Karpas-422 (cell line): ENCODE measurements at regions not wholly inside any gene's neighbourhood (a gene's known extent, or its start where the extent isn't known, plus 50 kb on each side); places are given as distances from the start of the nearest gene placed in this dataset.

Experiments used
- DNase-seq: peaks from one replicate; pipeline ENCODE4 v3.0.0-alpha.2; 2015
- H2AFZ ChIP-seq: fragments of 200-600 bp; sonication (generic); 2 replicates; pipeline ENCODE4 v1.6.1; 2014; ENCODE audit warnings: antibody characterized with exemption, low read length, mixed read lengths
- H3K27ac ChIP-seq: fragments of 200-600 bp; sonication (generic); 2 replicates; pipeline ENCODE4 v1.5.1; 2014; ENCODE audit warnings: mild to moderate bottlenecking, low read length, moderate library complexity
- H3K27me3 ChIP-seq: fragments of 200-600 bp; sonication (generic); 2 replicates; pipeline ENCODE4 v1.6.1; 2014; ENCODE audit warnings: low read length, mixed read lengths
- H3K36me3 ChIP-seq: fragments of 200-600 bp; sonication (generic); 2 replicates; pipeline ENCODE4 v1.6.1; 2014; ENCODE audit warnings: low read length, mixed read lengths; ENCODE audit not compliant: insufficient read depth
- H3K4me1 ChIP-seq: fragments of 200-600 bp; sonication (generic); 2 replicates; pipeline ENCODE4 v1.6.1; 2014; ENCODE audit warnings: mild to moderate bottlenecking, low read length, mixed read lengths
- H3K4me2 ChIP-seq: fragments of 200-600 bp; sonication (generic); 2 replicates; pipeline ENCODE4 v1.6.1; 2014; ENCODE audit warnings: low read length, low read depth, mild to moderate bottlenecking; ENCODE audit not compliant: poor library complexity, severe bottlenecking
- H3K4me3 ChIP-seq: fragments of 200-600 bp; sonication (generic); 2 replicates; pipeline ENCODE4 v1.5.1; 2014; ENCODE audit warnings: mild to moderate bottlenecking, antibody characterized with exemption, low read length, mixed read lengths
- H3K79me2 ChIP-seq: fragments of 200-600 bp; sonication (generic); 2 replicates; pipeline ENCODE4 v1.6.1; 2014; ENCODE audit warnings: mild to moderate bottlenecking, low read length, mixed read lengths
- H3K9ac ChIP-seq: fragments of 200-600 bp; sonication (generic); 2 replicates; pipeline ENCODE4 v1.6.0; 2014; ENCODE audit warnings: low read length
- H3K9me2 ChIP-seq: fragments of 200-600 bp; sonication (generic), shearing (Covaris generic); replicated peaks from 2 replicates; pipeline ENCODE4 v1.6.0; 2014; ENCODE audit warnings: mild to moderate bottlenecking, low read length, moderate library complexity; ENCODE audit not compliant: insufficient read depth
- H3K9me3 ChIP-seq: fragments of 300-700, 200-600 bp; sonication (generic); 2 replicates; pipeline ENCODE4 v1.6.1; 2014; ENCODE audit warnings: low read length, mixed read lengths
- H4K20me1 ChIP-seq: fragments of 200-600 bp; sonication (generic); 2 replicates; pipeline ENCODE4 v1.6.1; 2014; ENCODE audit warnings: mild to moderate bottlenecking, antibody characterized with exemption, low read length, low read depth; ENCODE audit not compliant: insufficient read depth

- Histone ChIP-seq H3K79me2 (no peaks in the 10 kb centered on the region), H3K9me3 (peaks cover 10% of the 10 kb centered on the region; the same call in 1 of the 2 replicates), H3K9ac (no peak overlapping the region)
Measured at GRCh38 chr5:164373876-164374275, 868.5 kb downstream of the MAT2B start.

GRCh38 chr5:164375051-164375450, 869.6 kb downstream of the MAT2B start:
- Histone ChIP-seq H3K4me2 (no peak overlapping the region), H3K27me3 (no peaks in the 10 kb centered on the region), H3K4me3 (no peak overlapping the region), H2AFZ (no peak overlapping the region), H4K20me1 (no peaks in the 10 kb centered on the region), H3K9me2 (no peaks in the 10 kb centered on the region; the same call in 1 of the 2 replicates), H3K79me2 (no peaks in the 10 kb centered on the region), H3K4me1 (no peaks in the 10 kb centered on the region), H3K27ac (no peak overlapping the region), H3K9me3 (peaks cover 10% of the 10 kb centered on the region; the same call in 1 of the 2 replicates), H3K9ac (no peak overlapping the region), H3K36me3 (no peaks in the 10 kb centered on the region)
- DNase-seq = no peak

More at GRCh38 chr5:164373876-164374275, 868.5 kb downstream of the MAT2B start:
- DNase-seq = no peak
- H3K4me1 ChIP-seq = no peaks in the 10 kb centered on the region
- H3K27ac ChIP-seq = no peak overlapping the region
- no peaks in the 10 kb centered on the region; the same call in 1 of the 2 replicates for H3K9me2 ChIP-seq
- no peak overlapping the region for H3K4me2 ChIP-seq
- H3K36me3 ChIP-seq = no peaks in the 10 kb centered on the region
- H2AFZ ChIP-seq = no peak overlapping the region
- no peak overlapping the region for H3K4me3 ChIP-seq
- H4K20me1 ChIP-seq = no peaks in the 10 kb centered on the region
- no peaks in the 10 kb centered on the region for H3K27me3 ChIP-seq

- Histone ChIP-seq H2AFZ (no peak overlapping the region), H3K4me3 (no peak overlapping the region), H3K79me2 (no peaks in the 10 kb centered on the region), H3K27ac (no peak overlapping the region), H3K27me3 (no peaks in the 10 kb centered on the region), H3K9me3 (peaks cover 25% of the 10 kb centered on the region; the same call in 1 of the 2 replicates), H3K9ac (no peak overlapping the region), H3K36me3 (no peaks in the 10 kb centered on the region), H3K9me2 (no peaks in the 10 kb centered on the region; the same call in 1 of the 2 replicates), H3K4me1 (no peaks in the 10 kb centered on the region), H4K20me1 (no peaks in the 10 kb centered on the region), H3K4me2 (no peak overlapping the region)
- DNase-seq = no peak
Measured at GRCh38 chr5:164376843-164377242, 871.4 kb downstream of the MAT2B start.

GRCh38 chr5:164377746-164378145, 872.3 kb downstream of the MAT2B start:
- DNase-seq = no peak
- H4K20me1 ChIP-seq = no peaks in the 10 kb centered on the region
- no peak overlapping the region for H2AFZ ChIP-seq
- no peak overlapping the region for H3K9ac ChIP-seq
- H3K27ac ChIP-seq = no peak overlapping the region
- no peaks in the 10 kb centered on the region for H3K79me2 ChIP-seq
- H3K9me3 ChIP-seq = peaks cover 21% of the 10 kb centered on the region; the same call in 1 of the 2 replicates
- no peaks in the 10 kb centered on the region for H3K27me3 ChIP-seq
- no peak overlapping the region for H3K4me2 ChIP-seq
- H3K9me2 ChIP-seq = no peaks in the 10 kb centered on the region; the same call in 1 of the 2 replicates
- no peaks in the 10 kb centered on the region for H3K4me1 ChIP-seq
- no peak overlapping the region for H3K4me3 ChIP-seq
- no peaks in the 10 kb centered on the region for H3K36me3 ChIP-seq

- Histone ChIP-seq H3K4me2 (no peak overlapping the region), H2AFZ (no peak overlapping the region), H3K27ac (no peak overlapping the region), H4K20me1 (no peaks in the 10 kb centered on the region), H3K4me1 (no peaks in the 10 kb centered on the region), H3K9me3 (peaks cover 46% of the 10 kb centered on the region), H3K4me3 (no peak overlapping the region), H3K9me2 (no peaks in the 10 kb centered on the region), H3K27me3 (no peaks in the 10 kb centered on the region), H3K79me2 (no peaks in the 10 kb centered on the region), H3K36me3 (no peaks in the 10 kb centered on the region), H3K9ac (no peak overlapping the region)
- DNase-seq = no peak
Measured at GRCh38 chr5:164383662-164384061, 878.2 kb downstream of the MAT2B start.

GRCh38 chr5:164392531-164392930, 887.1 kb downstream of the MAT2B start:
- Histone ChIP-seq H3K79me2 (no peaks in the 10 kb centered on the region), H3K9me3 (peaks cover 10% of the 10 kb centered on the region; the same call in 1 of the 2 replicates), H3K4me3 (no peak overlapping the region), H3K27ac (no peak overlapping the region), H3K9ac (no peak overlapping the region), H3K27me3 (no peaks in the 10 kb centered on the region), H3K4me1 (no peaks in the 10 kb centered on the region), H2AFZ (no peak overlapping the region), H3K4me2 (no peak overlapping the region), H3K9me2 (peaks cover 6% of the 10 kb centered on the region; the same call in 1 of the 2 replicates), H3K36me3 (no peaks in the 10 kb centered on the region), H4K20me1 (no peaks in the 10 kb centered on the region)
- no peak for DNase-seq

- H3K79me2 ChIP-seq = no peaks in the 10 kb centered on the region
- no peaks in the 10 kb centered on the region for H4K20me1 ChIP-seq
- no peak for DNase-seq
- H3K9ac ChIP-seq = no peak overlapping the region
- H2AFZ ChIP-seq = no peak overlapping the region
- no peak overlapping the region for H3K27ac ChIP-seq
- H3K4me3 ChIP-seq = no peak overlapping the region
- peaks cover 10% of the 10 kb centered on the region for H3K9me3 ChIP-seq
- H3K4me2 ChIP-seq = no peak overlapping the region
- no peaks in the 10 kb centered on the region for H3K9me2 ChIP-seq
- H3K27me3 ChIP-seq = no peaks in the 10 kb centered on the region
- H3K4me1 ChIP-seq = no peaks in the 10 kb centered on the region
- no peaks in the 10 kb centered on the region for H3K36me3 ChIP-seq
Measured at GRCh38 chr5:164394686-164395194, 889.3 kb downstream of the MAT2B start.

- no peaks in the 10 kb centered on the region for H3K36me3 ChIP-seq
- H3K27me3 ChIP-seq = no peaks in the 10 kb centered on the region
- no peak overlapping the region for H3K4me2 ChIP-seq
- H3K27ac ChIP-seq = no peak overlapping the region
- H4K20me1 ChIP-seq = no peaks in the 10 kb centered on the region
- no peaks in the 10 kb centered on the region for H3K4me1 ChIP-seq
- no peak for DNase-seq
- H3K9me3 ChIP-seq = peaks cover 10% of the 10 kb centered on the region; the same call in 1 of the 2 replicates
- no peak overlapping the region for H3K9ac ChIP-seq
- no peak overlapping the region for H2AFZ ChIP-seq
- H3K9me2 ChIP-seq = no peaks in the 10 kb centered on the region
- H3K4me3 ChIP-seq = no peak overlapping the region
- no peaks in the 10 kb centered on the region for H3K79me2 ChIP-seq
Measured at GRCh38 chr5:164412531-164412930, 907.1 kb downstream of the MAT2B start.
